Hepatic stellate cell (primary cell): ENCODE measurements at regions not wholly inside any gene's neighbourhood (a gene's known extent, or its start where the extent isn't known, plus 50 kb on each side); places are given as distances from the start of the nearest gene placed in this dataset.

ENCODE experiments used
- DNase-seq: peaks from one replicate; pipeline ENCODE4 v3.0.0; 2011; ENCODE audit warnings: low spot score

DNA sequence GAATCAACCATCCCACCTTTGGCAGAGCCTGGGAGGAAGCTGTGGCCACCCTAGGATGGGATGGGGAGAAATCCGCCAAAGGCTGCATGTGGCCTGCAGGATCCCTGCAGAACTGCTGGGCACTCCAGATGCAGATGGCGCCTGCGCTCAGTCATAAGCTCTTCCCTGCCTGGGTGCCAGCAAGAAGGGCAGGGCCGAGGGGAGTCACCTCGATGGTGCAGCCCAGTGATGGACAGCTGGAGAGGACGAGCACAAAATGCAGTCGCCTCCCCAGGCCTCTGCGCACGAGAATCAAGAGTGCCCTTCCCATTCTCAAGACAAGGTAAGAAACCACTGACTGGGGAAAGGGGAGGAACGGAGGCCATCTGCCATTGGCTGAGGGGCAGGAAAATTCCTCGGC lies 693.6 kb downstream of the TBC1D22A start:
- no peak for DNase-seq

DNA sequence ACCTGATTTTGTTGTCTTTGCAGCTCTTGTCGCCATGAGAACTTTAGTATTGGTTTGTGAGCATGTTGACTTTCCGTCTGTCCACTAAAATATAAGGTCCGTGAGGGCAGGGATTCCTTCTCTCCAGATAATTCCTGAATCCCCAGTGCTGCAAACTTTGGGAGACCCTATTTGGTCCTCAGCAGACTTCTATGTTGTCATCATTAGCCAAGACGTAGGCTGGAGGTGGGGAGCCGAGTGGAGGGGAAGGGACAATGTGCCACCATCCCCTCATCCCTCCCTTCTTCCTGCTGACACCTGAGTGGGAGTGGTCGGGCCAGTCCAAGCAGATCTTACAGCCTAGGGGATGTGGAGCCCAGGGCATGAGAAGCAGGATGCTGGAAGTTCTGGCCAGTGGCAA lies 690.6 kb downstream of the TBC1D22A start:
- DNase-seq = no peak

DNA sequence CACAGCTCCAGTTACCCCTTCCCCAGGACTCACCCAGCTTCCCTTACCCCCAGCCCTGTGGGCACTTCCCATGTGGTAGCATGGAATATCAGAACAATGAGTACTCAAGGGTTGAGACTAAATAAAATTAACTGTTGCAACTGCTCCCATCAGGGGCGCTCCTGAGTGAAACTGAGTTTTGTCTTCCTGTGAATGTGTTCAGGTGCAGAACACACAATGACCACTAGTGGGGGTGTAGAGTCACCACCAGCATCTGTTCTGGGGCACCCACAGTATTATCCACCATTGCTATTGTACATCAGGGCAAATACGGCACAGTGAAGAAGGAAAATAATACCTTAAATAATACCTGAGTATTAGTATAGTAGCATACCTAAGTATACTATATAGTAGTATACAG lies 689.7 kb downstream of the TBC1D22A start:
- no peak for DNase-seq

DNA sequence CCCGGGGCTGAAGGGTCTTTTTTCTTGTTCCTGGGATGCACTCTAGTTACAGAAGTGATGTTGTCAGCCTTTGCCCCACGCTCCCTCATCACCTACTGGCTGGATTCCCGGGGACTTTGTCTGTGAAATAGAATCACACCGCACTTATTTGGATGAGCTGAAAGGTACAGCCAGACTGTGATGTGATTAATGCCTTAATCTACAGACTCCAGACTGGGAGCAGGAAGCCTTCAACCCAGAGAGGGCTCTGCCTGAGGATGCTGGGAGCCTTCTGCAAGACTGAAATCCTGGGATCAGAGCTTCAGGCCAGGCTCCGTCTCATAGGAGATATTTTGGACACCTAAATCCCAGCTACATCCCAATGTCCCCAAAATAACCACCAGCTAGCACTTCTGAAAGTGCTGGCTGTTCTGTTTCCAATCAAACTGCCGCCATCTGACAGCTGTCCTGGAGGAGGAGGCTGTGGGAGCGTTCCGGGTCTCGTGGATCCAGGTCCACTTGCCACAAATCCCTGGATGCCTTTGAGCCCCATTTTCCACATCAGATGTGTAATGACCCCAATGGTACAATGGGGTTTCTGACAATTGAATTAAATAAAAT lies 688.5 kb downstream of the TBC1D22A start:
- no peak for DNase-seq

DNA sequence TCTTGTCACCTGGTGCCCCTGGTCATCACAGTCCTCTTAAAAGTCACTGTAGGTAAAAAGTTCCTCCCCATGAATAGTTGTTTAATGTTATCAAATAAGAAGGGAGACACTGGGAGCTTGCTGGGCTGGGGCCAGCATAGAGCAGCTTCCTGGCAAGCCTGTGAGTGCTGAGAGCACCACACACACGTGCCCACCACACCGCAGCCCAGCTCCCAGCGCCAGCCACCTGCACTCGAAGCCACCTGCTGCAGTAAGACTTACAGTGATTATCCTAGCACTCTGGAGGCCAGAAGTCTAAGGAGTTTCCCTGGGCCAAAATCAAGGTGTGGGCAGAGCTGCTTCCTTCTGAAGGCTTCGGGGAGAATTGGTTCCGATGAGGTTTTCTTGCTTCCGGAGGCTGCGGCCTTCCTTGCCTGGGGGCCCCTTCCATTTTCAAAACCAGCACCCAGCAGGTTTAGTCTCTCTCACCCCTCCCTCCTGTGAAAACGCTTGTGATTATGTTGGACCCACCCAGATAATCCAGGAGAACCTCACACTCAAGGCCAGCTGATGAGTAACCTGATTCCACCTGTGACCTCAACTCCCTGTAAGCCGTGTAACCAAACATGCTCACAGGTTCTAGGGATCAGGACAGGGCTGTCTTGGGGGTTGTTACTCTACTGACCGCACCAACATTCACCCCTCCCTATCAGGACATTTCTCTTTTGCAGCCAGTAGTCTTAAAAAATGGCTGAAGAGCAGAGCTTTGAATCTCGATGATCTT lies 687.2 kb downstream of the TBC1D22A start:
- DNase-seq = no peak

DNA sequence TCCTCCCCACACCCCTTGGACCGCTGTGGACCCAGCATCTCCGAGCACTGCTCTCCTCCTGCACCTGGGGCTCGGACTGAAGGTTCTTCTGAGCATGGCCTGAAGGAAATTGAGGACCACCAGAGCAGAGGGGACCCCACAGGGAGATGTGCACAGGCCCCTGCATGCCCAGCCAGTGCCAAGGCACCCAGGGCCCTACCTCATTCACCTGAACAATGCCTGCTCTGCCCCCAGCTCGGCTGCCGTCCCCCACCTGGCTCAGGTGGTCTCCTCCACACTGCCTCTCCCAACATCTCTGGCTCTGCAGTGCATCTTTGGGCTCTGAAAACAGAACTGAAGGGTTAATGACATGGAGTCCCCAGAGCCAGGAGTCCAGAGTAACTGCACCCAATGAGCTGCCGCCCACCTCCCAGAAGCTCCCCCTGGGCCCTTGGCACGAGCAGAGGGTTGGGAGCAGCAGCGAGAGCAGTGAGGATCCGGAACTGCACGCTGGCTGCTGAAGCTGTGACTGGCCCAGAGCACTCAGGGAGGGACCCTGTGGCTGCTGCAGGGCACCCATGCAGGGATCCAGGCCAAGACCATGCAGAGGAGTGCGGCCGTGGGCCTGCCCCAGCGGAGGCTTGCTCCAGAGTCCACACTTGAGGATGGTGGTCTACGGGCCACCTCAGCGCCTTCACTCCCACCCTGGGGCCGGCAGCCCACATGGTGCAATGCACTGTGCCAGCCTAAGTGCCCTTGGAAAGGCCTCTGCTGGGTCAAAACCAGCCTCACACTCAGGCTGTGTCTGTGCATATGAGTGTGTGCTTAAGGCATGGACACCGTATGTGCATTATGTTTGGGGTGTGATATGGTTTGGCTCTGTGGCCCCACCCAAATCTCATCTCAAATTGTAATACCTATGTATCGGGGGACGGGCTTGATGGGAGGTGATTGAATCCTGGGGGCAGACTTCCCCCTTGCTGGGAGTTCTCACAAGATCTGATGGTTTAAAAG lies 686.1 kb downstream of the TBC1D22A start:
- no peak for DNase-seq

DNA sequence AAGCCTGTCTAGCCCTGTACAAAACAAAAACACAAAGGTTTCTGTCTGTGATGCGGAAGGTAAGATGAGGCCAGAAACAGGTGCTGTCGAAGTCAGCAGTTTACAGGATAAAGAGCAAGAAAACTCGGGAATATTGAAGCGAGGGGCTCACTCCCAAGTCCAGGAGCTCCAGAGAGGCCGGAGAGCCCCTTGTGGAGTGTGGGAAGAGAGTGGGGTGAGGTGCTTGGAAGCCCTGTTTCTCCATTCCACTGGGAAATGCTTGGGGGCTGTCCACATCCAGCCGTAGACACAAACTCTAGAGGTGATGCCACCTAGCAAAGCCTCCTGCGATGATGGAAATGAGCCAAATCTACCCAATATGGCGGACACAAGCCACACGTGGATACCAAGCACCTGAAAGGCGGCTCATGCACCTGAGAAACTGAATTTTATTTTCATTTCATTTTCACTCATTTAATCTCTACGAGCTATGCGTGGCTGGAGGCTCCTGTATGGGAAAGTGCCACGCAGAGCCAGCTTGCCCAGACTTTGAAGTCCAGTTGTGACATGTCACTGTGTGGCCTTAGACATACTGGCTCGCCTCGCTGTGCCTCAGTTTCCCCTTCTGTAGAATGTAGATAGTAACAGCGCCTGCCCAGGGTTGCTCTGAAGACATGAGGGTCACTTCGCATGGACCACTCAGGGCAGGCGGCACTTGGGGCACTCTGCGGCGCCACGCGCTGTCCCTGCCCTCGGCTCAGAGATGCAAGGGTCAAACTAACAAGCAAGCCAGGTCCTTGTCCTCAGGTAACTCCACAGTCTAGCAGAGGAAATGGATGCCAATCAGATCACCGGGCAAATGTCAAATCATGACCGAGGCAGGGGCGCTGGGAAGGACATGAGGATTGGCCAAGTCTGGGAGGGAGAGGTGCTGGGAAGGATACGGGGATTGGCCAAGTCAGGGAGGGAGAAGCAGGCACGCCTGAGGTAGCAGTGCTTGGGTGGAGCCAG lies 684.7 kb downstream of the TBC1D22A start:
- DNase-seq = no peak

DNA sequence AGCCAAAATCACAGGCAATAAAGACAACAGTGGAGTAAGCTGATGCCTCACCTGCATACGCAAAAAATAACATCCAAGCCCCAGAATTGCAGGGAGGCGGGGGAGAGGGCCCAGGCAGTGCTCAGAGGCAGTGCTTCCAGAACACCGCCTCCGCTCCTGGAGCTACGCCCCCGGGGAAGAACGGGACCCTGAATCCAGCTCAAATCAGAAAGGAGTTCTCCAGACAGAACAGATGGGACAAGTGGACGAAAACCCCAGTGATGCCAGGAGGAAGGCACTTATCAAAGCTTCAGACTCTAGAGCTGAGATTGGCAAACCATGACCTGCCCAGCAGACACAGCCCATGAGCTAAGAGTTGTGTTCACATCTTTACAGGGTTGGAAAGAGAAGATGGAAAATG lies 683.9 kb downstream of the TBC1D22A start:
- no peak for DNase-seq

DNA sequence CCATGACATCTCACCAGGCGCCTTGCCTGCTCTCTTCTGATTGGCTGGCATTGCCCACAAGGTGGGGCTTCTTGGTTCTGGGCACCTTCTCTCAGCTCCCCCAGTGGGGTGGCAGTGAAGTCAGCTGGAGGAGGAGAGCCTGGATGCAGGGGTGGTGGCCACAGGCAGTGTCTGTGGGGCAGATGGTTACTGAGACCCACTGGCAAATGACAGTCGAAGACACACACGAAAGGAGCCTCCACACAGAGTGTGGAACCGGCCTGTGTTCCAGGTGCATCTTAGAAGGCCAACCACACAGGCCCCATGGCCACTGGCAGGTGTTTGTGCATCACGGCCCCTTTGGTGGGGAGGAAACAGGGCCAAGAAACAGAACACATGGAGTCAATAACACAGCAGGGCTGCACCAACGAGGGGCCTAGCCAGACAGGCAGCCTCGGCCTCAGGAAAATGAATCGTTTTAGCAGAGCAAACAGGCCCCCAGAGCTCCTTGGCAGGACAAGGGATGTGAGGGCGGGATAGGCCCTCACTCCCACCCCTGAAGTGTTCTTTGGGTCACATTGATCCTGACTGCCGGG lies 683.4 kb downstream of the TBC1D22A start:
- no peak for DNase-seq

DNA sequence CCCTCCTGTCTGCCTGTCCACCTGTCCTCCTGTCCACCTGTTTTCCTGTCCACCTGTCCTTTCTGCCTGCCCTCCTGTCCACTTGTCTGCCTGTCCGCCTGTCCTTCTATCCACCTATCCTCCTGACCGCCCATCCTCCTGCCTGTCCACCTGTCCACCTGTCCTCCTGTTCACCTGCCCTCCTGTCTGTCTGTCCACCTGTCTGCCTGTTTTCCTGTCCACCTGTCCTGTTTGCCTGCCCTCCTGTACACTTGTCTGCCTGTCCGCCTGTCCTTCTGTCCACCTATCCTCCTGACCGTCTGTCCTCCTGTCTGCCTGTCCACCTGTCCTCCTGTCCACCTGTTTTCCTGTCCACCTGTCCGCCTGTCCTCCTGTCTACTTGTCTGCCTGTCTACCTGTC lies 682.8 kb downstream of the TBC1D22A start:
- DNase-seq = no peak

DNA sequence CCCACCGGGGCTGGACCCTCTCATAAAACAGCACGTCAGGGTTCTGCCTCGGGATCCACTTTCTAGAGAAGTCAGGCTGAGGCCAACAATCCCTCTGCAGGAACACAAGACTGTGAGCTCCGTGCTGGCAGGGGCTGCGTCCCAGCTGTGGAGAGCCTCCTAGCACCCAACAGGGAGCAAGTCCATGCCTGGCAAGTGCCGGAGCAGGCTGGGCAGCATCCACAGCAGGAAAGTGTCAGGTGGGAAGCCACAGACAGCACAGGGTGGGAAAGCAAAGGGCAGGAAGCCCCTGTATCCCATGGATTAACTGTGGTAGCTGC lies 682.3 kb downstream of the TBC1D22A start:
- no peak for DNase-seq

DNA sequence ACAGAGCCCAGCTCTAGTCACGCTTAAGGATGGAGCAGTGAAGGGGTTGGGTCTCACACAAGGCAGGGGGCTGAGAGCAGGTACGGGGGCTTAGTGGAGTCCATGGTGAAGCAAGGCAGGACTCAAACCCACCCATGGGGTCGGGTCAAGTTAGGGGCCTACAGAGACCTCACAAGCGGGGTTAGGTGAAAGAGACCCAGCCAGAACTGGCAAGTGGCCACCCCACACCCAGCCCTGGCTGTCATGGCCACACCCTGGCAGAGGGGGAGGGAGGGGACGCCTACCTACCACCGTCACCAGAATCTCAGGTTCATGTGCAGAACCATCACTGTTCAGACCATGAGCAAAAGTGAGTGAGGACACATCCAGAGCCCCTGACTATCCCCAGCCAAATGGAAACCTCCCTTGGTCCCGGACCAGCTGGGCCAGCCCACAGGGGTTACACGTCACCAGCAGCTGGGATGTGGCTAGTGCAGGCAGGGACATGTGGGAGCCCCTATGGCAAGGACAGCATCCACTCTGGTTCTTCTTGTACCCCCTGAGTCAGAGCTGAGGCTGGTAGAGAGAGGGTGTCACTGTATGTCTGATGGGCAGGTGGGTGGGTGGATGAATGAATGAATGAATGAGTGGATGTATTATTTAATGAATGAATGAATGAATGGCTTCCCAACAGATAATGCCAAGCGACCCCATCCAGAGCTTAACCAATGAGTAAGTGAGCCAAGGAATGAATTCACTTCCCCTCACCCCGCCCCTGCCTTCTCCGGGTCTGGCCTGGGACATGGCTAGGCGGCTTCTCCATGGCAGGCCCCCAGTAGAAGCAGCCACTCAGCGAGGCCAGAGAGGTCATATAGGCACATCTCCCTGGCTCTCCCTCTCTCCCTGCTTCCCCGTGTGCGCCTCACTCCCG lies 681.6 kb downstream of the TBC1D22A start:
- no peak for DNase-seq

DNA sequence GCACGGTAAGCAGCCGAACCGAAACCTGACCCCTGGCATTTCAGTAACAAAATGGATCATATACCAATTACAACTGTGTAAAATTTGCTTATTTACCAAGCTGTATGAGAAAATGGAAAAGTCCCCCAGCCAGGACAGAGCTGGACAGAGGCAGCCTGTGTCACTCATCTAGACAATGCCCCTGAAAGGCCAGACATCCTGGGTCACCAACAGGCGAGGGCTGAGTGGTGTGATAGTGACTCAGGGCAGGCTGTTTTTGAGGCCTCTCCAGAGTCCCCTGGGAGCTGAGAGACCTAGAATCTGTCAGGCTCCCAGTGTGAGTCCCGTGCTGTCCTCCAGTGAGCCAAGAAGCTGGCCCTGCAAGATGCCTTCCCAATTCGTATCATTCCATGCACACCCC lies 680.4 kb downstream of the TBC1D22A start:
- no peak for DNase-seq

DNA sequence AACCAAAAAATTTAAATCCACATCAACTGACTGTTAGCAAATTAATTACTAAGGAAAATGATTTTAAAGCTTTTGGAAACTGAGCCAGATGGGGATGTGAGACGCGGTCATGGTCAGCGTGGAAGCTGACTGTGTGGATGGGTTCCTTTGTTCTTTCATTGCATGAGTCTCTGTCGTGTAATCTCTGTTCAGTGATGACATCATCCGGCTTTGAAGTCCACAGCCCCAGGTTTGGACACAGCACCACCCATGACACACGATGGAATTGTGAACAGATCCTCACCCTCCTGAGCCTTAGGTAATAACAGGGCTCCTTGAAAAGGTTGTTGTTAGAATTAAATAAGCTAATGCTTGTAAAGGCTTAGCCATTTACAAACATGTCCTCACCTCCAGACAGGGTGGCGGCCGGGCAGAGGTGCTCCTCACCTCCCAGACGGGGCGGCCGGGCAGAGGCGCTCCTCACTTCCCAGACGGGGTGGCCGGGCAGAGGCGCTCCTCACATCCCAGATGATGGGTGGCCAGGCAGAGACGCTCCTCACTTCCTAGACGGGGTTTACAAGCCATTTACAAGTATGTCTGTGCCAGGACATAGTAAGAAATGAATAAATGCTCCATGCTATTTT lies 677.3 kb downstream of the TBC1D22A start:
- DNase-seq = no peak

DNA sequence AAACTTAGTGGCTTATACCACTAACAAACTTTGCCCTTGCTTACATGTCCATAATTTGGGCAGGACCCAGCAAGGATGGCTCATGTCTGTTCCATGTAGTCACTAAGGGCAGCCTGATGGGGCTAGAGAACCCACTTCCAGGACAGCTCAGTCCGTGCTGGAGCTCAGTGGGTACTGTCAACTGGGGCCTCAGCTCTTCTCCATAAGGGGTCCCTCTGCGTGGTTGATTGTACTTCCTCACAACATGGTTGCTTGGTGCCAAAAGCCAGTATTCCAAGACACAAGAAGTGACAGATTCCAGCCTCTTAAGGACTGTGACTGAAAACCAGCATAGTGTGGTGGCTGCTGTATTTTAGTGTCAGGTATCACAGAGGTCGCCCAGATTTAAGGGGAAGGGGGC lies 675.2 kb downstream of the TBC1D22A start:
- DNase-seq = no peak

DNA sequence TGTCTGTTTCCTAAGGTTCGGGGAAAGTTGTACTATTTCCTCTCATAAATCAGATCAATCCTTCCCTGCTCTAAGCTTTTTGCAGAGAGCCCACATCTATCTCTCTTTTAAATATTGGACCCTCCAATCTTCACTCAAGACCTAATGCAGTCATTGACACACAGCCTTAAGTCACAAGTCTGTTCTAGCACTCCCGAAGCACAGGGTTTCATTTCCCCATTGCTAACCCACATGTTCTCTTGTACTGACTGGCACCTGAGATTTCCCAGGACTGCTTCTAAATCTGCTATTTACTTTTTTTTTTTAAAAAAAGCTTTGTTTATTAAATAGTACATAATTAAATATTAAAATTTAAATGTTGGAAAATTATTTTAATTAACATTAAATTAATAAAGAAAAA lies 674.7 kb downstream of the TBC1D22A start:
- no peak for DNase-seq

DNA sequence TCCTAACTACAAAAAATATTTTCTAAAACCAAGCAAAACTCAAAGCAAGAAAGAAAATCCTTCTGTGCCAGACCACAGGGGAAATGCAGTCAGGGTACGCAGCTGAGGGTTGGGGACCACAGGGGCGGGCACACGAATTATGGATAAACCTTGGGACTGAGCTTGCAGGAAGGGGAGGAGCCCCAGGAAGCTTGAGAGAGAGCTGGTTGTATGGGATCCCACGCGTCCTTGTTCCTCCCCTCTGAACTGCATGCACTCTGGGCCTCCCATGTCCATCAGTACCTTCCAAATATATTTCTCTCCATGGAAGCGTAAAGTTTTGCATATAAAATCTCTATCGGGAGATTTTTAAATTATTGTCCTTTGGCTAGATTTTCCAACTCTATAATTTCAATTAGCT lies 673.4 kb downstream of the TBC1D22A start:
- no peak for DNase-seq

DNA sequence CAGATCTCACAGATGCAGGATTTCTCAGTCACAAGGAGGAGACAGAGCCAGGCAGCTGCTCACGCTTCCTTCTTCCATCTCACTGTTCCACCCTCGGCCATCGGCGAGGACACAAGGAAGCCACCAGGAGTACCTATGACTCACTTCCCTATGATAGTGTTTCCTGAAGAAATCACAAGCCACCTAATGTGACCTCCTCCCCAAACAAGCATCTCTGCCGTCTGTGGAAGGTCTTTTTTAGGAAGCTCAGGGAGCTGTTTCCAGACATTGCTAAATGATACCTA lies 672.7 kb downstream of the TBC1D22A start:
- no peak for DNase-seq

DNA sequence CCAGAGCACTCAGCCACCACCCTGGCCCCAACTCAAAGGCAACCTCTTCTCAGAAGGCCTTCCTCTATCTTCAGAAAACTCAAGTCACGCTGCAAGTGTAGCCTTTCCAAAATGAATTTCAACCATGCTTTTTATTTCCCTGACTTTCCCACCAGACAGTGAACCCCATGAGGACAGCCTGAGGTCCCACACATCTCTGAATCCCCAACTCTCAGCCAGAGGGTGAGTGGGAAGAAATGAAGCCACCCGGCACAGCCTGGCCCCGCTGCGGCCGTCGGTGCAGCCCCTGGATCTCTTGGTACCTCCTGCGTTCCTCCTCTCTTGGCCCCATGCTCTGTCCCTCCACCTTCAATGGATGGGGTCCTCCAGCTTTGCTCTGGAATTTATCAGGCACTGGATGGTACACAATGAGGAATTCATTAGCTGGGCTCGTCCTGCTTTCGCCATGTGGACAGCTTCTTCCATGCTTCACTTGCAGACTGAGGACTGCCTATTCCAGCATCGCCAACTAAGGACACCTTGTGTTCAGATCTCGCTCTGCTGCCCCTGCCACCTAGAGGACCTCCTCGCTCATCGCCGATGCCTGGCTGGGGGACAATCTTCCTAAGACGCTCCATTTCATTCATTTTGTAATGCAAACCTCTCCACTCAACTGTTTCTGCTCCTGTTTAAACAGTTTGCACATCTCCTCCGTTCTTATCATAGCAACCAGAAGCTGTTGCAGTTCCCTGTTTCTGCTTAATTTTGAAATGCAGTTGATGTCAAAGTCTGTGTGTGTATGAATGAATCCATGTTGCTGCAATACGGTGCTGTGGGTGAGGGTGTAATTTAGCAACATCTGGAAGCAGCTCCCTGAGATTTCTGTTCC lies 672.1 kb downstream of the TBC1D22A start:
- no peak for DNase-seq
